Vagina (tissue), 2 donors: ENCODE measurements at regions not wholly inside any gene's neighbourhood (a gene's known extent, or its start where the extent isn't known, plus 50 kb on each side); places are given as distances from the start of the nearest gene placed in this dataset.
"Not testable (repeated sequence)": the region's sequence is repeated elsewhere in the genome, so short reads cannot be mapped to it uniquely, and the experiment has no call there.

Experiments
- CTCF ChIP-seq, 3 experiments: fragments of 450-650 bp in 2 of 3; fragments of 200-600 bp in 1 of 3; sonication (generic) in 1 of 3; IDR thresholded peaks; one replicate each; pipeline ENCODE4 v1.5.1; 2017 to 2019; ENCODE audit warnings: antibody characterized with exemption in 3 of 3, mild to moderate bottlenecking in 2 of 3, moderate library complexity in 2 of 3
- POLR2A ChIP-seq, 2 donors: fragments of 450-650 bp; IDR thresholded peaks; one replicate each; pipeline ENCODE4 v1.6.1; 2017; ENCODE audit warnings: antibody characterized with exemption in 2 of 2, mild to moderate bottlenecking in 2 of 2, moderate library complexity in 2 of 2

- not testable (repeated sequence) for TF ChIP-seq CTCF, POLR2A (IDR thresholded peaks at IDR 0.05)
Observed at GRCh38 chr17:64724246-64724645, 62.1 kb upstream of the SMURF2 start.
